AG09309 (cell line): ENCODE measurements at regions not wholly inside any gene's neighbourhood (a gene's known extent, or its start where the extent isn't known, plus 50 kb on each side); places are given as distances from the start of the nearest gene placed in this dataset.

Source experiments
- DNase-seq: peaks from one replicate; pipeline ENCODE4 v3.0.0-alpha.2; 2010; ENCODE audit warnings: low read depth
- H3K4me3 ChIP-seq: 2 replicates; pipeline ENCODE4 v1.5.1; 2011; ENCODE audit warnings: mild to moderate bottlenecking, low read depth, low read length, moderate library complexity; ENCODE audit not compliant: control insufficient read depth
- CTCF ChIP-seq: IDR thresholded peaks from 2 replicates; pipeline ENCODE4 v1.5.1; 2011; ENCODE audit warnings: mild to moderate bottlenecking, low read depth, low read length, inconsistent platforms; ENCODE audit not compliant: insufficient read depth, control insufficient read depth; ENCODE audit errors: missing control alignments

GRCh38 chr2:3138621-3139020 is 239.0 kb downstream of the EIPR1 start:
- no peak for DNase-seq
- no peak overlapping the region for H3K4me3 ChIP-seq
- TF ChIP-seq CTCF, result no peak

- DNase-seq, result no peak
- no peak overlapping the region for H3K4me3 ChIP-seq
- no peak for TF ChIP-seq CTCF
Observed at GRCh38 chr2:3137651-3138300, 239.8 kb downstream of the EIPR1 start.

- TF ChIP-seq CTCF, result no peak
- no peak for DNase-seq
- no peak overlapping the region for H3K4me3 ChIP-seq
Observed at GRCh38 chr2:3135676-3136075, 241.9 kb downstream of the EIPR1 start.

- no peak overlapping the region for H3K4me3 ChIP-seq
- TF ChIP-seq CTCF, result no peak
- no peak for DNase-seq
Observed at GRCh38 chr2:3134026-3134571, 243.5 kb downstream of the EIPR1 start.

- no peak overlapping the region for H3K4me3 ChIP-seq
- DNase-seq, result no peak
- TF ChIP-seq CTCF, result no peak
Observed at GRCh38 chr2:3132966-3133365, 244.7 kb downstream of the EIPR1 start.

GRCh38 chr2:3132466-3132865 is 245.2 kb downstream of the EIPR1 start:
- H3K4me3 ChIP-seq, result no peak overlapping the region
- DNase-seq, result no peak
- TF ChIP-seq CTCF, result no peak
